ENCODE measurements at regions not wholly inside any gene's neighbourhood (a gene's known extent, or its start where the extent isn't known, plus 50 kb on each side); places are given as distances from the start of the nearest gene placed in this dataset.

GRCh38 chr7:52189153-52189778 is 846.2 kb upstream of the POM121L12 start:
- TF ChIP-seq CTCF (IDR thresholded peaks at IDR 0.05; ENCODE audit: low read length), result no peak
- TF ChIP-seq EZH2 (IDR thresholded peaks at IDR 0.05; ENCODE audit: borderline replicate concordance, low read length), result no peak

Measured in OCI-LY1 (cell line).